ENCODE measurements at regions not wholly inside any gene's neighbourhood (a gene's known extent, or its start where the extent isn't known, plus 50 kb on each side); places are given as distances from the start of the nearest gene placed in this dataset.
"Not testable (repeated sequence)": the region's sequence is repeated elsewhere in the genome, so short reads cannot be mapped to it uniquely, and the experiment has no call there.

DNA sequence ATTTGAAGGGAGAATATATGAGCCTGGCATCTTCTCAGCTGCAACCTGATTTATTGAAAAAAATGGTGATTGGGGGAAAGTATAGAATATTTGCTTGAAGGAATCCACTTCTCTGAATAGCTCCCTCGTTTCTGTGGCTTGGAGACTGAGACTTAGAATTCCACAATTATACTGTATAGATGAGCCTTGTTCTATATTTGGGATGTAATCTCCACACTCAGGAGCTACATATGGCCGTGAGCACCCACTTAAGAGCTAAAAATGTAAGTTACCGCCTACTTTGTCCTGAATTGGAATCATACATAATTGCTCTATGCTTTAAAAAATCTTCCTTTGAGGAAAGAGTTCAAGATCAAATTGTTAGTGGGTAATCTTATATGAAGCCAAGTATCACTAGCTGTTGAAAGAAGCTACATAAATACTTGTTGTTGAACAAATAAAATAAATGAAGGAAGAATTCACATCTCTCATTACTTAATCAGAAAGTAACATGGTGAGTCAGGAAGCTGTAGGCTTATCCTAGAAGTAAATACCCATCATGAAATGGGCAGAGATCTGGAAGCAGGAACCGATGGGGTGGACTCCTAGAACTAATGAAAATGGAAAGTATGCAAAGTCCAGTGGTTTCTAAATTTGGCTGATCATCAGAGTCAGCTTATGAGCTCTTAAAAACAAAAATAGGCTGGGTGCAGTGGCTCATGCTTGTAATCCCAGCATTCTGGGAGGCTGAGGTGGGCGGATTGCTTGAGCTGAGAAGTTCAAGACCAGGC lies 254.3 kb downstream of the SOX4 start:
- no peak for DNase-seq (ENCODE audit: low read depth)

DNA sequence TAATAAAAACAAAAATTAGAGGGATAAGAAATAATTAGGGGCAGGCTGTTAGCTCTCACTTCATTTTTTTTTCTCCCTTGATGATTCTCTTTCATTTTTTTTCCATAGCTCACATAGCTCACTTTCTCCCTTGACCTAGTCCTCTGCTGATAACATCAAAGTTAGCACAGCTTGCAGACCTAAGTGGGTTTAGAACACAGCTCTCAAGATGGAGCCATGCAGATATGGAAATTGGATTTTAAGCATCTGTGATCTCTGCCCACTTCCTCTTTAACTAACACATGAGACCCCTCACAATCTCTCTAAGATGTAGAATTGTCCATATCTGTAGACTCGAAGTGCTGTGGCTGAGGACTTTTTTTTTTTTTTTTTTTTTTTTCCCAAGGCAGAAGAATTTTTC lies 257.1 kb downstream of the SOX4 start:
- no peak for DNase-seq (ENCODE audit: low read depth)

DNA sequence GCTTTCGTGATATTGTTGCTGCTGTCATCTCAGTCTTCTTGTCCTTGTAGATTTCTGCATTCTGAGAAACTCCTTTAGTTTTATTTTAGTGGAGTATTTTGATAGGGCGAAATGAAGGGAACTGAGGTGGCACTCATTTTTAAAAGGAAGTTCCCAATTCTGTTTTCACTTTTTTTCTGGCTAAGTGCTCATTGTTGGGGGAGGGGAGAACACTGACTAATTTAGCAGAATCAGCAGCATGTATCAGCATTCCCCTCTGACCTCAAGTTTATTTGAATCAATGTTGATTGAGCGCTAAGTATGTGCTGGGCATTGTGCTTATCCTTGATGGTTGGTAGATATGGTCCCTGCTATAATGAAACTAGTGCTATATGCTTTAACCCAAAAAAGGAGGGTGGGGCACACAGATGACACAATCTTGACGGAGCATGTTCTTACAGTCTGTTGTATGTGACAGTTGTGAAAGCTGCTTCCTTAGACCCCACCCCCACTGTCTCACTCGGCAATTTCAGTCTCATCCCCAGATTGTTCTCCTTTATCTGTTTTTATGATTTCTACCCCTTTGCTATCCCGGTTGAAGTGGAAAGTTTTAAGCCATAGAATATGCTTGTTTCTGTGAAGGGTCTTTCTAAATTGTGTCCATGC lies 262.4 kb downstream of the SOX4 start:
- DNase-seq (ENCODE audit: low read depth), result no peak

DNA sequence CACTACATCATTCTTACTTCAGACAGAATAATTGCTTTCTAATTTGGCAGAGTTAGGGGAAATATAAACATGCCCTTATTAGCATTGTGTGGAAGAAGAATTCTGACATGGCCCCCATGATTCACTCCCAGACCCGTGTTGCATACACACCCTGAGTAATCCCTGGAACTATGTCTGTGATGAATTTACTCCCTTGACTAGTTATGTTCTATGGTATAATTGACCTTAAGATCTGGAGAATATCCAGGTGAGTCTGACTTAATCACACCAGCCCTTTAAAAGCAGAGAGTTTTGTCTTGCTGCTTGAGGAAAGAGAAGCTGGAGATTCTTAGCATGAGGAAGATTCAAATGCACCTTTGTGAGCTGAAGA lies 262.9 kb downstream of the SOX4 start:
- no peak for DNase-seq (ENCODE audit: low read depth)

DNA sequence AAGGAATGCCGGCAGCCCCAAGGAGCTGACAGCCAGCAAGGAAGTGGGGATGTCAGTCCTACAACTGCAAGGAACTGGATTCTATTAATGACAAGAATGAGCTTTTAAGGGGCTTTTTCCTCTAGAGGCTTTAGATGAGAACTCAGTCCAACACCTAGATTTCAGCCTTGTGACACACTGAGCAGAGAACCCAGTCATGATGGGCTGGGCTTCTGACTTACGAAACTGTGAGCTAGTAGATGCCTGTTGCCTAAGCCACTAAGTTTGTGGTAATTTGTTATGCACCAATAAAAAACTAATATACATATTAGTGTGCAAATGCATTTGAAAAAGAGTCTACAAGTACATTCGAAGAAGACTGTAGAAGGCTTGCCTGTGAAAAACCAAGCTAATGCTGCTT lies 263.3 kb downstream of the SOX4 start:
- no peak for DNase-seq (ENCODE audit: low read depth)

DNA sequence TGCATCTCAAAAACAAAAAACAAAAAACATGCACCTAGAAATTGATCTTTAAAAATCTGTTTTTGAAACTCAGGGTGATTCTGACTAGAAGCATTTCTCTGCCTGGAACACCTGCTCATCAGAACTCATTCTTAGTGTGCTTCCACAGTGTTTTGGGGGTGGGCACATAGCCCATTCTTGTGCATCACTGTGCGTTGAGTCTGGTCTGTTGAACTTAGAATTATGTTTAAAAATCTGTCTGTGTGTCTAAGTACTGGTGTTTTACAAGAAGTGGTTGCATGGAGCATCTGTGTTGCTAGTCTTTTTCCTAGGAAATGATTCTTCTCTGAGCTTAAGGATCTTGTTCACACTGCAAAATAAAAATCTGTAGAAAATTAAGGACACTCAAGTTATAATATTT lies 264.5 kb downstream of the SOX4 start:
- no peak for DNase-seq (ENCODE audit: low read depth)

DNA sequence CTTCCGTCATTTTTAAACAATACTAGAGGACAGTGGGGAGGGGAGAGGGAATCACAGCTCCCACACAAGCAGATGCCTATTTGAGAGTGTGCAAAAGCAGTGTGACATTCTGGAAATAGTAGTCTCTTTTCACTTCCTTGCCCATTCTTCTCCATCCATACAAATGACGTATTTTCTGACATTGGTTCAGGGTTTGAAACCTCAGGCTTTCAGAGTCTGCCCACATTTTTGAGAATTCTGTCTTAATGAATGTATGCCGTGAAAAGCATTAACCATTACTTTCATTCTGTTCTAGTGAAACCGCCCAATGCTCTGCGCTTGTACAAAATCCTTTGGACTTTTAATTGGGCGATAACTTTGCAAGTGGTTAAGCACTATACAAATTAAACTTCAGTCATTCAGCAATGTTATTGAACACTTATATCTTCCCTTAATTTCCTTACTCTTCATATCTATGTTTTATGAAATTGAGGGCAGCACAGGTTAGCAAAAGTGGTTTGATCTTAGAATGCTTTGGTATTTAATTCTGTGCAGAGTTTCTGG lies 265.7 kb downstream of the SOX4 start:
- DNase-seq (ENCODE audit: low read depth), result no peak

DNA sequence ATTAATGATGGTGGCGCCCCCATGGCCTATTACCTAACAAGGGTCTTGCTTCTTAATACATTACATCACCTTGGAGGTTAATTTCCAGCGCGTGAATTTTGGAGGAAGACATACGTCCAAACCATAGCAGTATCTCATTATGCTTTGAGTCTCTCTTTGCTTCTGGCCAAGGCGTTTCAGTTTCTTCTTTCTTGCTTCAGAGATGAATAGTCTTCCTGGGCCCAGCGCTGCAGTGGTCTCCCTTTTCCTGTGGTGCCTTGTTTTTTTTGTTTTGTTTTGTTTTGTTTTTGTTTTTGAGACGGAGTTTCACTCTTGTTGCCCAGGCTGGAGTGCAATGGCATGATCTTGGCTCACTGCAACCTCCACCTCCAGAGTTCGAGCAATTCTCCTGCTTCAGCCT lies 268.4 kb downstream of the SOX4 start:
- DNase-seq (ENCODE audit: low read depth), result no peak

DNA sequence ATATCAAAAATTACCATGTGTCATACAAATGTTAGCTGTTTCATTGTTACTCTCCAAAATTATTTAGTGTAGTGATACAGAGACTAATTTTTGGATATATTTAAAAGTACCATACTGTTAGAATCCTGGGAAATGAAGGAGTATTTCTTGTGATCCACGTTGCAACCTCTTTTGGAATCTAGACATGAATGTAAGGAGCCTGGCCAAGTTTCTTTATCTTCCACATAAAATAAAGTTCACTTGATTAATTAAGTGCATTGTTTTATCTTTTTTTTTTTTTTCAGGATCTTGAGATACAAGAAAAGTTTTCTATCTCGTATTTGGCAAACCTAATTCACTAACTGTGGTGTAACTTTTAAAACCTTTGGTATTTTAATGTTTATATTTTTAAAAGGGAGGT lies 270.7 kb downstream of the SOX4 start:
- no peak for DNase-seq (ENCODE audit: low read depth)

DNA sequence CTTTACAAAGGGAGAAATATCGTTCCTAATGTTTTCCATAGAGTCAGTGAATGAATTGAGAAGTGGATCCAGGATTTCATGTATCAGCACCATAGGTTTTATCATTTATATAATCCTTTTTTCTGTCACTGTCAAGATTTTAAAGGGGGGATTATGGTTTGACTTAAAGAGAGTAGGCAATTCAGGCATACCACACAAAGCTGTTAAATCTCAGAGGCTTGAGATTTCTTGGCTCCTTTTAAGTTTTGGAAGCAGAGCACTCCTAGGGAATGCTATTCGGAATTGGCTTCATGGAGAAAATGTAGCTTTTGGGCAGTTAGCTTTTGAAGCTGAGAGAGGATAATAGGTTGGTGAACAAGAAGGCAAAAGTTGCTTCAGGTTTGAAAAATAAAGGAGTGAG lies 274.7 kb downstream of the SOX4 start:
- no peak for DNase-seq (ENCODE audit: low read depth)

DNA sequence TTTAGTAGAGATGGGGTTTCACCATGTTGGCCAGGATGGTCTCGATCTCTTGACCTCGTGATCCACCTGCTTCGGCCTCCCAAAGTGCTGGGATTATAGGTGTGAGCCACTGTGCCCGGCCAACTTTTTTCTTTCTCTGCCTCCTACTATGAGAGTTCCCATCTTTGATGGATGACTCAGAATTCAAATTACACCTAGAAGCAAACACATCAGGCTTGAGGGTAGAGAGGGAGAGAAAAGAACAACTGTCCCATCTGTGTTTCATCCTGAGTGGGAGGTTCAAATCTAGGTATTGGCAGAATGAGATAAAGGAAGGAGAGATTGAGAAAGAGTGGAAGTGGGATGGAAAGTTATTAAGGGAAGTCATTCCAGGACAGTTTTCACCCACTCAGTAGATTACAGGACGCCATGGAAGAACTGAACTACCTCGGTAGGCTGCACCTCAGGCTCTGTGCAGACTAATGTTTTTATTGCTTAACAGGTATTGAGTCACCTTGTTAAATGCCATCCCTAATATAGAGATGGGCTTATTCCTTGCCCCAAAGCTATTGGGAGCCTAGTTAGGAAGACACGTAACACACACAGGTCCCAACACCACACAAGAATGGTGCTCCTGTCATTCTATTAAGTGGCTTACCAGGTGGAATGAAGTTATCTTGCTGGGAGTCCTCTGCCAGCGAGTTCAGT lies 275.7 kb downstream of the SOX4 start:
- DNase-seq (ENCODE audit: low read depth), result no peak

DNA sequence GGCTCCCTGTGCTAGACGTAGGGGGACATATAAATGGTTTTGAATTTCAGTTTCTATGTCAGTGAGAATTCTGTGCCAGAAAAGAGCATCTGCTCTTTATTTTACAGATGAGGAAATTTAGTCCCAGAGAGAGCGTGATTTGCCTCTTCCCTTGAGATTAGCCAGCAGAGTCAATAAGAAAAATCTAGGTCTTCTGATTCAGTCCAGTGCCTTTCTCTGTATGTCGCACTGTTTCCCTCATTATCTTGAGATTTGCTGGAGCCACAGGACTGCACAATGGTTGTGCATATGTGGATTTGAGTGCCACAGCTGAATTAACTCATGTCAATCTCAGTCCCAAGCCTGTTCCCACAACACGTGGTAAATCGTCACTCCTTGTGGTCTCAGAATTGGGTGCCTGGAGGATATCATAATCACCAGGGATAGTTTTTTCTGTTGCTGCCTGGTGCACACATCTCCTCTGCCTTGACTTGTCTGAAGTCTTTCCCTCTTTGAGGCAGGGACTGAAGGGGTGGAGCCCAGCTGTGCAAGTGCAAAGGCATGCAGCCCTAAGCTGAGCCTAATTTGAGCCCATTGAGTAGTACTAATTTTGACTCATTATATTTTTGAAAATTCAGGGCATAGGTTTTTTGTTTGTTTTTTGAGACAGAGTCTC lies 276.7 kb downstream of the SOX4 start:
- DNase-seq (ENCODE audit: low read depth), result no peak

DNA sequence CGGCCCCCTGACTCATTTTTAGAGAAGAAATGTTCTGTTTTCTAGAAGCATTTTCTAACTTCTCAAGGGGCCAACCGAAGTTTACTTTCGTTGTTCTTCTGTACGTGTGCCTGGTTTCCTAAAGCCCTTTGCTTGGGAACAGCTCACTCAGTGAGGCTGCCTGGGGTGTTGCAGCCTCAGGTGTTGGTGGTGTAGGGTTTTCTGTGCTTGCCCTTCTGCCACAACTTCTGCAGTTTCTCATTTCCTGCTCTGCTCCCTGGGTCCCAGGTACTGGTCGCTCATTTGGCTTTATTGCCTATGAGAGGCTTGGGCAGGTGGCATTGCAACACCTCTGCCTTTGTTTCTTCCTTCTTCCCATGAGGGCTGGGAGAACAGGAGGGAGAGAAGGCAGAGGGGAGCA lies 278.3 kb downstream of the SOX4 start:
- no peak for DNase-seq (ENCODE audit: low read depth)

DNA sequence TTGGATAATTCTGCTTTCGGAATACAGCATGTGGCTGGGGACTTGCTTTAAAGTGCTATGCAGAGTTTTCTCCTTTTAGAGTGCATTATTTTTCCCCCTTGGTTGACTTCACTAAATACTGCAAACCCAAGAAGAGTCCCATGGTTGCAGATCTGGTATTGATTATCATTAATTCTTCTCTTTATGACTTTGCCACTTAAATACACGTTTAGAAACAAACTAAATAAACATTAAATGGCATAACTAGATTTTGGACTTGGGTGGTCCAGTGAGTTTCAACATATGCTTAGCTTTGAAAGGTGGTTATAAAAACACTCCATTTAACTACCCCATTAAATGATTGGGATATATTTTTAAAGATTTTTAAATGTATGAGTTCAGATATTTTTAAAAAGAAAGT lies 279.2 kb downstream of the SOX4 start:
- DNase-seq (ENCODE audit: low read depth), result no peak

DNA sequence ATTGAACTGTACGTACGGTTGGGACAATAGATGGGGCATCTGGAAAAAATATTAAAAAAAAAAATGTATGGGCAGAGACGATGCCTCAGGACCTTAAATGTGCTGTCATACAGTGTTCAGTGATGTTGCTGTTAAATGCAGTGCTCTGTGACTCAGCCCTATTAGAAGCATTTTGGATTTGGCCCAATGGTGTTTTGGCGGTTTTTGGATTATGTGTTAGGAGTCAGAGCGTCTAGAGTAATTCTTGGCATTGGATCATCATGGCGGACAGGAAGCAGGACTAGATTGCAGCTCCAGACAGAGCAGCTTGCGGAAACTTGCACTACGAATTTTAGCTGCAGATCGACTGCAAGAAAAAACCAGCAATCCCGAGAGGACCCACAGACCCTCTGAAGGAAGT lies 280.0 kb downstream of the SOX4 start:
- no peak for DNase-seq (ENCODE audit: low read depth)

DNA sequence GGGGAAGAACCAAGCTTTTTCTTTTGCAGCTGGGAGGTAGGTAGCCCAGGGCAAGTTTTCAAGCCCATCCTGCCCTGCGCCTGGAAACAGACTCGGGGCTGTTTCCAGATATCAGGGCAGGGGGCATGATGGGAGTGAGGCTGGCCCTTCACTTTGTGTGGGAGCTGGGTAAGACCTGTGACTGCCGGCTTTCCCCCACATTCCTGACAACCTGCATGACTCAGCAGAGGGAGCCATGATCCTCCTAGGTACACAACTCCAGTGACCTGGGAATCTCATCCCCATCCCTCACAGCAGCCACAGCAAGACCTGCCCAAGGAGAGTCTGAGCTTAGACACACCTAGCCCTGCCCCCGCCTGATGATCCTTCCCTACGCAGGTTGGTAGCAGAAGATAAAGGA lies 280.8 kb downstream of the SOX4 start:
- no peak for DNase-seq (ENCODE audit: low read depth)

DNA sequence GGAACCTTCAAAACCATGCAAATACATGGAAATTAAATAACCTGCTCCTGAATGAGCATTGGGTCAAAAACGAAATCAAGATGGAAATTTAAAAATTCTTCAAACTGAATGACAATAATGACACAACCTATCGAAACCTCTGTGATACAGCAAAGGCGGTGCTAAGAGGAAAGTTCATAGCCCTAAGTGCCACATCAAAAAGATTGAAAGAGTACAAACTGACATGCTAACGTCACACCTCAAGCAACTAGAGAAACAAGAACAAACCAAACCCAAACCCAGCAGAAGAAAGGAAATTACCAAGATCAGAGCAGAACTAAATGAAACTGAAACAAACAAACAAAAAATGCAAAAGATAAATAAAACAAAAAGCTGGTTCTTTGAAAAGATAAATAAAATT lies 283.5 kb downstream of the SOX4 start:
- not testable (repeated sequence) for DNase-seq (ENCODE audit: low read depth)

DNA sequence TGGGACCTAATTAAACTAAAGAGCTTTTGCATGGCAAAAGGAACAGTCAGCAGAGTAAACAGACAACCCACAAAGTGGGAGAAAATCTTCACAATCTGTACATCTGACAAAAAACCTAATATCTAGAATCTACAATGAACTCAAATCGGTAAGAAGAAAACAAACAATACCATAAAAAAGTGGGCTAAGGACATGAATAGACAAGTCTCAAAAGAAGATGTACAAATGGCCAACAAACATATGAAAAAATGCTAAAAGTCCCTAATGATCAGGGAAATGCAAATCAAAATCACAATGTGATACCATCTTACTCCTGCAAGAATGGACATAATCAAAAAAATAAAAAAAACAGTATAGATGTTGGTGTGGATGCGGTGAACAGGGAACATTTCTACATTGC lies 286.7 kb downstream of the SOX4 start:
- not testable (repeated sequence) for DNase-seq (ENCODE audit: low read depth)

DNA sequence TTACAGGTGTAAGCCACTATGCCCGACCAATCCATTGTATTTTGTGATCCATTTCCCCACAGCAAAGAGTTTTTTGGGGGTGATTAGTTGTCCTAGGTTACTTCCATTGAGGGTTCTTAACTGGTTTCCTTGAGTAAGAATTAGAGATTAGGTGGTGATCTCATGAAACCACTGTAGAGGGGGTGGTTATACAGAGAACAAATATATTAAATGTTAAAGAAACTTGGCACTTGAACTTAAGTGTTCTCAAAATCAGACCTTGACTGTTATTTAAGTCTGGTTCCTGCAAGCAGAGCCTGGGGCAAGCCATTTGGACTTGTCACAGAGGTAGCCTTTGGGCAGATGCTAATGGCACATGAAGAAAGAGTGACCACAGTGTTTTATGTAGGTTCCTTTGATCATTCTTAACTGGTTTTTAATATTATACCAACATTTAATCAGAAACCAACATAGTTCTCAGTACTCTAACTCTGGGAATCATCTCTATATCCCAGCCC lies 288.5 kb downstream of the SOX4 start:
- DNase-seq (ENCODE audit: low read depth), result no peak

DNA sequence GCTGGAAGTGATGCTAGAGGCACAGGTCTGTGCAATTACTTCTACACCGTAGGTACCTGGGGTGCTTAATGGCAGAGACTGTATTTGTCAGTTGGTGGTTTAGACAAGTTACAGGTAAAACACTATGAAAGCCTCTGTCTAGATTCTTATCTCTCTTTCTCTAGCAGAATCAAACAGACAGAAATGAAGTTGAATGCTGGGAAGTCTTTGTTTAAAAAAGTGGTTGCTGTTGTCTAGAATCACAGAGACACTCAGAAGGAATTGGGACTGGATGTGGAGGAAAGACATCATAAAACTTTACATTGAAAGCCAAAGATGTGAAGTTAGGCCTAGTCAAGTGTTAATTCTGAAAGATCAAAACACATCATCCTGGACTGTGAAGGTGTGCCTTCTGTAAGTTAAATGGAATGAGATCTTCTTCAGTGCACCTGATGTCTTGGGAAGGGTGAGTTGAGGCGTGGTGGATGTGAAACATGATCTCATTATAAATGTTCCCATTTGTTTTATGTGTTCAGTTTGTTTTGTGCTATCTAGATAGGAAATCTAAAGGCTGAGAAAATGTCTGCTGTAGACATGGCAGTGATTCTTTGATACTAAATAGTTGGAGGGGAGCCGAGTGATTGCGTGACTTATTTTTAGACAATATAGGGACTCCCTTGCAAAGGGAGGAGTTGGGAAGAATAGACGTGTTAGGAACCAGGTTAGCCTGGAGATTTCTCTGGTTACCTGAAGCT lies 290.2 kb downstream of the SOX4 start:
- no peak for DNase-seq (ENCODE audit: low read depth)

DNA sequence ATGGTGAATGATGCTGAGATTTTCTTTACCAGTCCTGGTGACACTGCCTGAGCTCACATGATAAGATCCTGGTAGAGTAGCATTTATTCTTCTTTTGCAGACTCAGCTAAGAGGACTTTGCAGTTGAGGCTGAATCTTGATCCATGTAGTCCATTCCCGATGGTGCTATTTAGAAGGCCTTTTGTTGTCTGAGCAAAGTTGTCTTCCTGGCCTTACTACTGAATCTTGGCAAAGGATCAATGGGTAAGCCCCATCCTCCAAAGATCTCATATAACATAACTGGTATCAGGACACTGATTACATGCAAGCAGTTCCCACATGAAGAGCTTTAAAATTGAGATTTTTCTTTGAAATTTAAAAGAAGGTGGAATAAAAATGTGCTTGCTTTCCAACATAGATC lies 291.6 kb downstream of the SOX4 start:
- DNase-seq (ENCODE audit: low read depth), result no peak

Measured in stimulated activated CD8-positive, alpha-beta memory T cell treated with anti-CD3 and anti-CD28 coated beads, Interleukin-12 subunit alpha, Interleukin-12 subunit beta, amount 100 ng/mL, for 4 hours (primary cell).